ENCODE measurements at regions not wholly inside any gene's neighbourhood (a gene's known extent, or its start where the extent isn't known, plus 50 kb on each side); places are given as distances from the start of the nearest gene placed in this dataset.

DNA sequence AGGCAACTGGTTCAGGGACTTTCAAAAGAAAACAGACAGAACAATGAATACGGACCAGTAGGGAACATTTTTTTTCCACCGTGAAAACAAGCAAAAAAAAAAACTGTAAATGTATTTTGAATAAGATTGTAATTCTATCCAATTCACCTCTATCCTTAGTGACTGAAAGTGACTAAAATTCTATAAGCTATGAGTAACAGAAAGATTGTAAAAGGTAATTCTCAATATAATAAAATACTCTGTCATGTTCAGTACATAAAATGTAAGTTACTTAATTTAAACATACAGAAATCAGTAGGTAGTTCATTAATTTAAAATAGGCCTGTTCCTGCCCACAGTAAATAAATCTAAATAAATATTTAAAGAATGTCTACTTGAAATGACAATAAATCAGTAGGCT is 368.2 kb upstream of the ARHGEF26 start:
- TF ChIP-seq EZH2 (IDR thresholded peaks at IDR 0.05; ENCODE audit: borderline replicate concordance): no peak
- TF ChIP-seq, protein P1, sequence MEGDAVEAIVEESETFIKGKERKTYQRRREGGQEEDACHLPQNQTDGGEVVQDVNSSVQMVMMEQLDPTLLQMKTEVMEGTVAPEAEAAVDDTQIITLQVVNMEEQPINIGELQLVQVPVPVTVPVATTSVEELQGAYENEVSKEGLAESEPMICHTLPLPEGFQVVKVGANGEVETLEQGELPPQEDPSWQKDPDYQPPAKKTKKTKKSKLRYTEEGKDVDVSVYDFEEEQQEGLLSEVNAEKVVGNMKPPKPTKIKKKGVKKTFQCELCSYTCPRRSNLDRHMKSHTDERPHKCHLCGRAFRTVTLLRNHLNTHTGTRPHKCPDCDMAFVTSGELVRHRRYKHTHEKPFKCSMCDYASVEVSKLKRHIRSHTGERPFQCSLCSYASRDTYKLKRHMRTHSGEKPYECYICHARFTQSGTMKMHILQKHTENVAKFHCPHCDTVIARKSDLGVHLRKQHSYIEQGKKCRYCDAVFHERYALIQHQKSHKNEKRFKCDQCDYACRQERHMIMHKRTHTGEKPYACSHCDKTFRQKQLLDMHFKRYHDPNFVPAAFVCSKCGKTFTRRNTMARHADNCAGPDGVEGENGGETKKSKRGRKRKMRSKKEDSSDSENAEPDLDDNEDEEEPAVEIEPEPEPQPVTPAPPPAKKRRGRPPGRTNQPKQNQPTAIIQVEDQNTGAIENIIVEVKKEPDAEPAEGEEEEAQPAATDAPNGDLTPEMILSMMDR (IDR thresholded peaks at IDR 0.05; ENCODE audit: poor library complexity): no peak
